ENCODE measurements at regions not wholly inside any gene's neighbourhood (a gene's known extent, or its start where the extent isn't known, plus 50 kb on each side); places are given as distances from the start of the nearest gene placed in this dataset.

- Histone ChIP-seq H3T11ph (ENCODE audit: low read length) (no peak overlapping the region), H2BK15ac (ENCODE audit: low read depth, low read length) (no peak overlapping the region), H2BK120ac (ENCODE audit: low read depth, low read length, poor library complexity, severe bottlenecking) (no peak overlapping the region), H3K79me1 (ENCODE audit: insufficient read depth, low read depth, low read length, poor library complexity, severe bottlenecking) (no peaks in the 10 kb centered on the region), H2AFZ (ENCODE audit: low read length) (no peak overlapping the region), H3K9ac (ENCODE audit: extremely low read depth, insufficient read length, low read length) (no peak overlapping the region), H2BK5ac (ENCODE audit: insufficient read length, low read length) (no peak overlapping the region), H3K18ac (ENCODE audit: insufficient read length, low read depth, low read length) (no peak overlapping the region), H4K8ac (replicated peaks; ENCODE audit: insufficient read length, low read depth, low read length) (no peak overlapping the region), H2BK12ac (ENCODE audit: insufficient read length, low read depth, low read length) (no peak overlapping the region), H3K9me3 (ENCODE audit: control insufficient read depth, low read depth, low read length) (no peaks in the 10 kb centered on the region), H4K20me1 (ENCODE audit: control insufficient read depth, insufficient read depth, insufficient read length) (no peaks in the 10 kb centered on the region), H3K56ac (ENCODE audit: insufficient read length, low read depth, low read length) (no peak overlapping the region), H3K27ac (ENCODE audit: insufficient read length, low read depth, low read length) (no peak overlapping the region), H4K91ac (ENCODE audit: insufficient read length, low read depth, low read length) (no peak overlapping the region), H3K4me2 (ENCODE audit: insufficient read depth, insufficient read length, low read length) (no peak overlapping the region), H3K79me2 (ENCODE audit: insufficient read depth, low read length) (no peaks in the 10 kb centered on the region), H2AK5ac (ENCODE audit: insufficient read length, low read length) (no peak overlapping the region), H3K27me3 (ENCODE audit: insufficient read depth, low read length) (no peaks in the 10 kb centered on the region), H3K4me1 (ENCODE audit: insufficient read depth, low read length) (no peaks in the 10 kb centered on the region), H4K5ac (ENCODE audit: insufficient read length, low read depth, low read length) (no peak overlapping the region), H3K23ac (ENCODE audit: insufficient read length, low read depth, low read length) (no peak overlapping the region), H3K23me2 (ENCODE audit: insufficient read length, low read depth, low read length, poor library complexity, severe bottlenecking) (no peaks in the 10 kb centered on the region), H2BK20ac (ENCODE audit: low read depth, low read length, poor library complexity, severe bottlenecking) (no peak overlapping the region), H3K14ac (ENCODE audit: insufficient read depth, low read length) (no peak overlapping the region), H3K4ac (ENCODE audit: low read depth, low read length) (no peak overlapping the region)
- TF ChIP-seq CTCF (conservative IDR thresholded peaks at IDR 0.05), result no peak
- Mint-ChIP-seq H3K36me3 (ENCODE audit: insufficient read depth in 1 of 3, low read depth in 3 of 3) (peaks cover 0 to 7% (median 0%) of the 10 kb centered on the region in 3 experiments; a peak in 2 of 7 replicates), H3K27me3 (ENCODE audit: low read depth) (peaks cover 3% of the 10 kb centered on the region; the same call in 1 of the 2 replicates), H3K27ac (no peak overlapping the region), H3K4me3 (no peak overlapping the region), H3K4me1 (peaks cover 5% of the 10 kb centered on the region in 2 experiments; a peak in 3 of 4 replicates), H3K9me3 (peaks cover 4 to 7% of the 10 kb centered on the region in 2 experiments; a peak in 4 of 5 replicates)
- no CpG with 5 or more reads among the region's 2 CpGs for WGBS (ENCODE audit: extremely low coverage, insufficient read length, low lambda C conversion rate)
- DNase-seq, result no peak
Measured at GRCh38 chr19:28873301-28873700, 339.6 kb downstream of the UQCRFS1 start.
